ENCODE measurements at regions not wholly inside any gene's neighbourhood (a gene's known extent, or its start where the extent isn't known, plus 50 kb on each side); places are given as distances from the start of the nearest gene placed in this dataset.

DNA sequence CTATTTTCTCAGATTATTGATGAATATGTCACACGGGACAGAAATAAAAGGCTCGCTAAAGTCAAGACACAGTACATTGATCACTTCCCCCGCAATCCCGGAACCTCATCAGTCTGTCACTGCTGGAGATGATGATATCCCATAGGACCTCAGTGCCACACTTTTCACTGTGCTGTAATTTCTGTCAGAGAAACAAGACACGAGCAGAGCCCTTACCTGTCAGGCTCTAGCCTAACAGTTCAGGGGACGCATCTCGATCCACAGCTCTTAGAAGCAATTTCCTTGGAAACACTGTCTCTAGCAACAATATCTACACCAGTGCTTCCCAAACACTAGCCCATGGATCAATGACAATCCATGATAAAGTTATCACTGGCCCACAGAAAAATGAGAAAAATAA lies 140.0 kb downstream of the GRIN2B start:
- Histone ChIP-seq H3K4me2 (ENCODE audit: low read length) (no peak overlapping the region), H3K27me3 (ENCODE audit: control insufficient read depth, low read length) (no peaks in the 10 kb centered on the region)

DNA sequence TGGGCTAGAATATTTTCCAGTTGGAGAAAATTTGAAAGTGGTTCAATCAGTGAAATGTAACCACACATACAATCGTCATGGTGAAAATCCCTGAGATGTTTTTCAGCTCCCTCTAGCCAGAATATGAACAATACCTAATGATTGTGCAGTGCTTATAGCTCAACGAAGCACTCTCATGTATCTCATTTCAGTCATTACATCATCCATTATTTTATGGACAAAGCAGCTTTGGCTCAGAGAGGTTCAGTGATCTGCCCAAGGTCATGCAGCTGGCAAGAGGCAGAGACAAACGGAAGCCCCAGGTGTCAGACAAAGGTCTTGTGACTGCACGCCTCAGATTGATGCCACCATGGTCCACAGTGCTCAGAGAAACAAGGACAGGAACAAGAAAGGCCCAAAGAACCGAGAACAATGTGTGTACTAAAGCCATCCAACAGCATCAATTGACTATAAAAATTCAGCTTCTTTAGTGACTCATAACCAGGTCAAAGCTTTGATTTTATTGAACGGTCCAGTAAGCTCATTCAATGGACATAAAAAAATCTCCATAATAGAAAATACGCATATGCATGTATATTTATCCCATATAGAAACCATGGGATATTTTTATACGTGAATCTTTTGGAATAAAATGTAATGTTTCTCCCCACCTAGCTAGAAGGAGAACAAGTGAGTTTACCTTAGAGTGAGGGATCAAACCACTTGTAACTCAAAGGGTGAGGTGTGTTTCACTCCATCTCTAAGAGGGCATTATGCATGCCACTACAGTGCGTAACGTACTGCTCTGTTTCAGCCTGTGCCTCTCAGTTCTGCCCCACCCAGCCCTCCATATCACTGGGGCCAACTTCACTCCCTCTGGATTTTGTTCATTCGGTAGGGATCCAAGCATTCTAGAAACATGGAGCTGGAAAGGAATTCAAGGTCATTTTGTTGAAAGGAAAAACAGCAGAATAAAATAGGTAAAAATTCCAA lies 141.8 kb downstream of the GRIN2B start:
- Histone ChIP-seq H4K20me1 (ENCODE audit: control insufficient read depth, insufficient read depth, low read depth, low read length) (no peaks in the 10 kb centered on the region), H3K27me3 (ENCODE audit: control insufficient read depth, low read length) (no peaks in the 10 kb centered on the region), H3K4me3 (ENCODE audit: low read length) (no peak overlapping the region), H3K36me3 (ENCODE audit: control insufficient read depth, low read length) (no peaks in the 10 kb centered on the region), H3K9me2 (replicated peaks; ENCODE audit: control insufficient read depth, low read length) (no peaks in the 10 kb centered on the region), H3F3A (ENCODE audit: control insufficient read depth, insufficient read depth) (no peaks in the 10 kb centered on the region), H3K4me2 (ENCODE audit: low read length) (no peak overlapping the region), H3K79me2 (ENCODE audit: control insufficient read depth, low read length) (no peaks in the 10 kb centered on the region), H3K4me1 (ENCODE audit: control insufficient read depth, low read length) (no peaks in the 10 kb centered on the region), H3K9me3 (ENCODE audit: control insufficient read depth, insufficient read depth, low read length) (no peaks in the 10 kb centered on the region), H3K27ac (ENCODE audit: low read depth, low read length) (no peak overlapping the region)
- TF ChIP-seq EZH2phosphoT487 (IDR thresholded peaks at IDR 0.05; ENCODE audit: borderline replicate concordance, low read length): no peak
- TF ChIP-seq, protein P1, sequence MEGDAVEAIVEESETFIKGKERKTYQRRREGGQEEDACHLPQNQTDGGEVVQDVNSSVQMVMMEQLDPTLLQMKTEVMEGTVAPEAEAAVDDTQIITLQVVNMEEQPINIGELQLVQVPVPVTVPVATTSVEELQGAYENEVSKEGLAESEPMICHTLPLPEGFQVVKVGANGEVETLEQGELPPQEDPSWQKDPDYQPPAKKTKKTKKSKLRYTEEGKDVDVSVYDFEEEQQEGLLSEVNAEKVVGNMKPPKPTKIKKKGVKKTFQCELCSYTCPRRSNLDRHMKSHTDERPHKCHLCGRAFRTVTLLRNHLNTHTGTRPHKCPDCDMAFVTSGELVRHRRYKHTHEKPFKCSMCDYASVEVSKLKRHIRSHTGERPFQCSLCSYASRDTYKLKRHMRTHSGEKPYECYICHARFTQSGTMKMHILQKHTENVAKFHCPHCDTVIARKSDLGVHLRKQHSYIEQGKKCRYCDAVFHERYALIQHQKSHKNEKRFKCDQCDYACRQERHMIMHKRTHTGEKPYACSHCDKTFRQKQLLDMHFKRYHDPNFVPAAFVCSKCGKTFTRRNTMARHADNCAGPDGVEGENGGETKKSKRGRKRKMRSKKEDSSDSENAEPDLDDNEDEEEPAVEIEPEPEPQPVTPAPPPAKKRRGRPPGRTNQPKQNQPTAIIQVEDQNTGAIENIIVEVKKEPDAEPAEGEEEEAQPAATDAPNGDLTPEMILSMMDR (IDR thresholded peaks at IDR 0.05; ENCODE audit: low read depth, low read length, poor library complexity, severe bottlenecking): no peak

More for the DNA sequence above, 140.0 kb downstream of the GRIN2B start:
- no peak overlapping the region for H3K4me3 ChIP-seq (ENCODE audit: low read length)
- no peak overlapping the region for H3K27ac ChIP-seq (ENCODE audit: low read depth, low read length)
- TF ChIP-seq, protein P1 (IDR thresholded peaks at IDR 0.05; ENCODE audit: low read depth, low read length, poor library complexity, severe bottlenecking): no peak
- no peak for TF ChIP-seq EZH2phosphoT487 (IDR thresholded peaks at IDR 0.05; ENCODE audit: borderline replicate concordance, low read length)
- H3K79me2 ChIP-seq (ENCODE audit: control insufficient read depth, low read length): no peaks in the 10 kb centered on the region
- no peaks in the 10 kb centered on the region for H3K4me1 ChIP-seq (ENCODE audit: control insufficient read depth, low read length)
- H3F3A ChIP-seq (ENCODE audit: control insufficient read depth, insufficient read depth): no peaks in the 10 kb centered on the region
- H3K9me2 ChIP-seq (replicated peaks; ENCODE audit: control insufficient read depth, low read length): no peaks in the 10 kb centered on the region
- no peaks in the 10 kb centered on the region for H4K20me1 ChIP-seq (ENCODE audit: control insufficient read depth, insufficient read depth, low read depth, low read length)
- no peaks in the 10 kb centered on the region for H3K36me3 ChIP-seq (ENCODE audit: control insufficient read depth, low read length)
- H3K9me3 ChIP-seq (ENCODE audit: control insufficient read depth, insufficient read depth, low read length): no peaks in the 10 kb centered on the region

DNA sequence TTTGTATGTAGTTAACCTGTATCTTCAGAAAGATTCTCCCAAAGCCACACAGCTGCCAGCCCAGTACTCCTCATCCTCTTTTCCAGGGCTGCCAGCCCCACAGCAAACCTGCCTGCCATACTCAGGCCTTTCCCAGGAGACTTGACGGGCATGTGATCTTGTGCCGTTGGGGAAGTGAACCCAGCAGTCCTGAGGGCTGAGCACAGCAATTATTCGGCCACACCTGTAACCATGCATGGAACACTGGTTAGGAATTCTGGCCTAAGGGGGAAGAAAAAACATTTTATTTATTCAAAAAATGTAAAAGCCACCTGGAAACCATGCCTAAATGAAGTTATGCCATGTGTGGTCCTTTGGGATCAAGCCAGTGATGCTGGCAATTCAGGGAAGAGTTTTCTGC lies 145.3 kb downstream of the GRIN2B start:
- Histone ChIP-seq H3K9me3 (ENCODE audit: control insufficient read depth, insufficient read depth, low read length) (no peaks in the 10 kb centered on the region), H3K36me3 (ENCODE audit: control insufficient read depth, low read length) (no peaks in the 10 kb centered on the region), H3K27ac (ENCODE audit: low read depth, low read length) (no peak overlapping the region), H3K27me3 (ENCODE audit: control insufficient read depth, low read length) (no peaks in the 10 kb centered on the region), H3K79me2 (ENCODE audit: control insufficient read depth, low read length) (no peaks in the 10 kb centered on the region), H3K9me2 (replicated peaks; ENCODE audit: control insufficient read depth, low read length) (no peaks in the 10 kb centered on the region), H3K4me2 (ENCODE audit: low read length) (no peak overlapping the region), H3F3A (ENCODE audit: control insufficient read depth, insufficient read depth) (no peaks in the 10 kb centered on the region), H3K4me3 (ENCODE audit: low read length) (no peak overlapping the region), H3K4me1 (ENCODE audit: control insufficient read depth, low read length) (no peaks in the 10 kb centered on the region), H4K20me1 (ENCODE audit: control insufficient read depth, insufficient read depth, low read depth, low read length) (no peaks in the 10 kb centered on the region)
- no peak for TF ChIP-seq EZH2phosphoT487 (IDR thresholded peaks at IDR 0.05; ENCODE audit: borderline replicate concordance, low read length)
- TF ChIP-seq, protein P1 (IDR thresholded peaks at IDR 0.05; ENCODE audit: low read depth, low read length, poor library complexity, severe bottlenecking): no peak
